ES-I3 (cell line): ENCODE measurements at regions not wholly inside any gene's neighbourhood (a gene's known extent, or its start where the extent isn't known, plus 50 kb on each side); places are given as distances from the start of the nearest gene placed in this dataset.
"Not testable (repeated sequence)": the region's sequence is repeated elsewhere in the genome, so short reads cannot be mapped to it uniquely, and the experiment has no call there.

Source experiments
- H3K36me3 ChIP-seq: 2 replicates; pipeline ENCODE4 v1.6.1; 2013; ENCODE audit warnings: mild to moderate bottlenecking, low read length, control low read depth, moderate library complexity; ENCODE audit not compliant: insufficient read depth
- H3K4me1 ChIP-seq: 2 replicates; pipeline ENCODE4 v1.6.1; 2013; ENCODE audit warnings: mild to moderate bottlenecking, control low read depth, low read length; ENCODE audit not compliant: insufficient read depth
- H3K9ac ChIP-seq: 2 replicates; pipeline ENCODE4 v1.6.1; 2013; ENCODE audit warnings: low read depth, mild to moderate bottlenecking, low read length, moderate library complexity
- H3K9me3 ChIP-seq: 2 replicates; pipeline ENCODE4 v1.6.1; 2013; ENCODE audit warnings: mild to moderate bottlenecking, low read length, moderate library complexity; ENCODE audit not compliant: control insufficient read depth, insufficient read depth

DNA sequence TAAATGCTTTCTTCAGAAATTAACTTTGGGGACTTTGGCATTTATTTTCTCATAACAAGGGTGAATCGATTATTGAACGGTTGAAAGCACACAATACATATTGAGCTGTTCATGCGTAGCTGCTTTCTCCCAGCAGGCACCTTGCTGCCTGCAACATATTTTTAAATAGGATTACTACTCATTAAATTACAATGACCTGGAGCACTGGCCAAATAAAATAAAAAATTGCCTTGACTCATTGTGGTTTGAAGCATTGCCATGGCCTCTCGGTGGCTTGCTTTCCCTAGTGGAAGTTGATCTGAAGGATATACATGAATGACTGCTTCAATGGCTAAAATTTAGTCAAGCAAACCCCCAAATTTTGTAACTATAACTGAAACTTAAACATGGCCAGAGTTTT lies 181.6 kb upstream of the NUDT12 start:
- no peak overlapping the region for H3K9ac ChIP-seq
- H3K4me1 ChIP-seq: no peaks in the 10 kb centered on the region
- no peaks in the 10 kb centered on the region for H3K36me3 ChIP-seq
- H3K9me3 ChIP-seq: no peaks in the 10 kb centered on the region

DNA sequence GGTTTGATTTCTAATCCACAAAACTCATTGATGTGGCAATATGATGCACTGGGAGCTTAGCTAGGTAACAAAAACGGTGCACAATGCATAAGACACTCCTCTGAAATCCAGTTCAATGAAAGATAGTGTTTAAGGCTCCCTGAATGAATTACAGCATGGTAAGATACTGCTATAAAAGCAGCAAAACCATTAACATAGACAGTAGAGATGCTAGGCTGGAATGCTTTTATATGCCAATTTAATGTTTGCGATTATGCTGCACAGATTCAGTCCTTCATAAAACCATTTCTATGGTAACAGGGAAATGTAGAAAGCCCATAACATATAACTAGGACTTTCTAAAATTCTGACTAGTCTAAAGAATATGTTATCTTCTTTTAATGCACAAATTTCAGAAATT lies 180.8 kb upstream of the NUDT12 start:
- Histone ChIP-seq H3K36me3 (no peaks in the 10 kb centered on the region), H3K9ac (no peak overlapping the region), H3K9me3 (no peaks in the 10 kb centered on the region), H3K4me1 (no peaks in the 10 kb centered on the region)

DNA sequence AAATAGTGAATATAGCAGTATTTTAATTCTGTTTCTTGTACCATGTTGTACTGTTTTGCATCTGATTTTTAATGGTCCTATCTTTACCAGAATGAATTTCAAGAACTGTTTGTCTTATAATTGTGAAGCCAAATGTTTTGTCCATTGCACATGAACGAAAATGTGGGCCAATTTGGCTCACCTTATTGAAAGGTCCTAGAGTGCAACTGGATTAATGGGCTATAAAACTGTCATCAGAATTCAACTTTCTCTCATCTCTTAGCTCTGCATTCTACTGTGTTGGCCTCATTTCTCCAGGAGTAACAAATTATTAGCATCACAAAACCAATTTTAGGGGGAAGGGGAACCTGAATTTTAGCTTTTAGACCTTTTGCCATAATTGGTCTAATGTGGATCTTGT lies 179.4 kb upstream of the NUDT12 start:
- Histone ChIP-seq H3K9me3 (no peaks in the 10 kb centered on the region), H3K9ac (no peak overlapping the region), H3K4me1 (no peaks in the 10 kb centered on the region), H3K36me3 (no peaks in the 10 kb centered on the region)

DNA sequence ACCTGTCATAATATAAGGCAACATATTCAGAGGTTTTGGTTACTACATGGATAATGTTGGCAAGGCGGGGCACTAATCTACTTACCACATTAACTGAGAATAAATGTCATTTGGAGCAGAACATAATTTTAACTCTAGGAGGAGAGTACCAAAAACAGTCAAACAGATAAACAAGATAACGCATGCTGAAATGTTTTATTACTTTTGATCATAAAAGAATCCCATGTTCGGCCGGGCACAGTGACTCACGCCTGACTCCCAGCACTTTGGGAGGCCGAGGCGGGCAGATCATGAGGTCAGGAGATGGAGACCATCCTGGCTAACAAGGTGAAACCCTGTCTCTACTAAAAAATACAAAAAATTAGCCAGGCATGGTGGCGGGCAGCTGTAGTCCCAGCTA lies 173.8 kb upstream of the NUDT12 start:
- H3K4me1 ChIP-seq, H3K36me3 ChIP-seq, H3K9me3 ChIP-seq, H3K9ac ChIP-seq: not testable (repeated sequence)

DNA sequence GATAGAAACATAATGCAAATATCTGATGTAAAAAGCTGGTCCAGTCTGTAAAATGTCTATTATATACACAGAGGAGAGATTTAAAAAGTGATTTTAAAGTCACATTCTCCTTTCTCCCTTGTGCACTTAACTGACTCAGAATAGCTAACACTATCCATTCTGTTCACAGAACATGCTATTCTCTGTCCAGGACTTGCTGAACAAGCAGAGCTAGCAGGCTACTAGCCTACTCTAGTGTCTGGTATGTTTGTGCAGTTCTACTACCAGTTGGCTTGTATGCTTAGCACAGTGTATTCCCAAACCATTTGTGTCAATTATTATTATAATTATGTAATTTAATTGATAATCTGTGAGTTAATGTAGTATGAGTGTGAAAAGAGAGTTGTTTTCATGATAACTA lies 161.7 kb upstream of the NUDT12 start:
- Histone ChIP-seq H3K9ac (no peak overlapping the region), H3K36me3 (no peaks in the 10 kb centered on the region), H3K4me1 (no peaks in the 10 kb centered on the region), H3K9me3 (peaks cover 16% of the 10 kb centered on the region)

- Histone ChIP-seq H3K4me1 (no peaks in the 10 kb centered on the region), H3K36me3 (no peaks in the 10 kb centered on the region), H3K9me3 (peaks cover 19% of the 10 kb centered on the region), H3K9ac (no peak overlapping the region)
These were observed 158.6 kb upstream of the NUDT12 start for GRCh38 chr5:103721183-103721582.

- Histone ChIP-seq H3K36me3 (no peaks in the 10 kb centered on the region), H3K4me1 (no peaks in the 10 kb centered on the region), H3K9me3 (peaks cover 19% of the 10 kb centered on the region), H3K9ac (no peak overlapping the region)
These were observed 155.5 kb upstream of the NUDT12 start for GRCh38 chr5:103718108-103718507.

DNA sequence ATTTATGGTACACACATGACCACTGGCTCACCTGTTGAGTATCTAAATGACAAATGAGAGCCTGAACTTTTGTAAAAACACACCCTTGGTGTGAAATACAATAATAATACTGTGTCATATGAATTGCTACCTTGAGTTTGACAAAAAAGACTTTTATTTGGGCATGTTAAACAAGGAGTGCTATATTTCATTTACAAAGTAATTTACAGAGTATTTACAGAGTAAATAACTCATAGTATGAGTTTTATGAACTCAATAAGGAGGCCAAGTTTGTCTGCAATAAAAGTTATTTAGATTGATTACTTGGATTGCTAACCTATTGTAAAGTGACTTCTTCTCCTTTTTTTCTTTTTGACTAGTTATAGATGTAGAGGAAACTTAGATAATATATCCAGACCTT lies 146.0 kb upstream of the NUDT12 start:
- no peaks in the 10 kb centered on the region for H3K4me1 ChIP-seq
- H3K36me3 ChIP-seq: no peaks in the 10 kb centered on the region
- no peak overlapping the region for H3K9ac ChIP-seq
- no peaks in the 10 kb centered on the region for H3K9me3 ChIP-seq

DNA sequence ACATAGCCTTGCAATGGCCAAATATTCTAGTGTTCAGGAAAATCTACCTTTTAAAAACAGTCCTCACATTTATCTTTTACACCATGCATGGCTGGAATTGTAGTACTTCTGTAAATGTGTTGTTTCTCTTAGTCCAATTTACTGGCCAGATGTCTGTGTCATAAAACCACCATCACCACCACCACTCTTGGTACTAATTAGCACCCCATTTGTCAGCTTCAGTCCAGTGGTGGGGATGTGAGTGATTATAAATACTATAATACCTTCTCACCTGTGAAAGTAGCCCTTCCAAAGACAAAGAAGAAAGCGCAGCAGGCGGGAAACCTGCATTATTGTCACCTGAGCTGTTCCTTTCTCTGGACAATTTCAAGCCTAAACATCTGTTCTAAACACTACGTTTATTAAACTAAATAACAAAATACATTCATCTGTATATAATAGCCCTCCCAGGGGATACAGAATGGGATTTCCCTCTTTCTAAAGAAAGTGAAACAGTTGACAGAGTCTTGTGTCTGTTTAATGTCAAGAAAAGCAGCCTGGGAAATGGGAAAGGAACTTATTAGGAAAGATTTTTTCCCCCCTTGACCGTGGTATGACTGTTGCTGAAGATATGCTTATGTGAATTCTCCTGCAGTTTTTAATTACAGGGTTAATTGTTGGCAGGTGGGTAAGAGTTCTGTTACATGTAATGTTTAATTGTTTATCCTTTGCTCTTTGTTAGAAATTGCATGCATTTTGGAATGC lies 144.5 kb upstream of the NUDT12 start:
- H3K9ac ChIP-seq: no peak overlapping the region
- no peaks in the 10 kb centered on the region for H3K36me3 ChIP-seq
- H3K4me1 ChIP-seq: no peaks in the 10 kb centered on the region
- no peaks in the 10 kb centered on the region for H3K9me3 ChIP-seq

GRCh38 chr5:103703617-103704016 lies 141.0 kb upstream of the NUDT12 start:
- H3K4me1 ChIP-seq: no peaks in the 10 kb centered on the region
- H3K36me3 ChIP-seq: no peaks in the 10 kb centered on the region
- no peaks in the 10 kb centered on the region for H3K9me3 ChIP-seq
- no peak overlapping the region for H3K9ac ChIP-seq

DNA sequence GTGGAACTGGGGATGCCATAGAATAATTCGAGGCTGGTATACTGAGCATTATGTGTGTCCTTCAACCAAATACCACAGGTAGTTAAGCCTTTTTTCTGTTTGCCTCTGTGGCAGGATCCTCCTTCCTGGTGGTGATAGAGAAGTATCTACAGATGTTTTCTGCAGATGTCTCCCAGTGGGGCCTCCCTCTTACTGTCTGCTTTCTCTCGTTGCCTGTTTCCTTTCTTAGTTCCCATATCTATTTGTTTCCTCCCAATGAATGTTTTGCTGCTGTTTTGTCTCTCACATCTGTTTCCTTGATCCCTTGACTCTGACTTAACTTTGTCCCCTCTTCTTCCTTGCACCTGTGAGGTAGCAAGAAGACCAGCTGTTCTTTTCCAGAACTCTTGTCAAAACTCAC lies 130.9 kb upstream of the NUDT12 start:
- no peaks in the 10 kb centered on the region for H3K4me1 ChIP-seq
- H3K9me3 ChIP-seq: no peaks in the 10 kb centered on the region
- H3K9ac ChIP-seq: no peak overlapping the region
- H3K36me3 ChIP-seq: no peaks in the 10 kb centered on the region

DNA sequence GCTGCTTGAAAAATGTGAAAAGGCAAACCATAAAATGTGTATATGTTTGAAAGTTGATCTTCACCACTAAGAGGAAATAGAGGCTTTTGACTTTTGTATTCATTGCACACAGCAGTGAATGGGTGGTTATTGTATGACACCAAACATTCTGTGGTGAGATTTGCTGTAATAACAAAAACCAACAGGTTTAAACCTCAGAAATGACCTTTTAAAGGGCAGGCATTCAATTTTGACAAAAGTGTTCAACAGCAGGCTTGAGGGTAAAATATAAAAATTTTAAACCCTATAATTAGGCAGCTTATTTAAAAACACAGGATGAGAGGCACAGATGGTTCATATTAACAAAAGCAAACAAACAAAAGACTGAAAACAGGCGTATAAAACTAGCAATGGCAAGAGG lies 128.1 kb upstream of the NUDT12 start:
- H3K36me3 ChIP-seq: no peaks in the 10 kb centered on the region
- H3K4me1 ChIP-seq: no peaks in the 10 kb centered on the region
- H3K9me3 ChIP-seq: no peaks in the 10 kb centered on the region

DNA sequence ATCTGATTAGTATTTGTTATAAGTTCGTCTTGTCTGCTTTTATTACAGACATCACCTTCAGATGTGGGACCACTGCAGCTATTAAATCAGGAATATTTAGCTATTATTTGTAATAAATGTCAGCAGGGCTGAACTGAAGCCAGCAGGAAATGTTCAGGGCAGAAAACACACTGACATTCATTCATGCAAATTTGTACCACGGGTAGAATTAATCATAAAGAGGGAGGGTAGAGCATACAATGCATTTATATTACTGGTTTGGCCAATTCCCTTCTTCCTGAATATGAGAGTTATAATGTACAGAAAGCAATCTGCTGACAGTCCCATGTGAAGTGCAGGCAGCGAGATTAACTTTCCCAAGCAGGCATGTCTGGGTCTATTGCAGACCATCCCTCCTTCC lies 117.3 kb upstream of the NUDT12 start:
- peaks cover 6% of the 10 kb centered on the region; the same call in 1 of the 2 replicates for H3K4me1 ChIP-seq
- no peaks in the 10 kb centered on the region for H3K9me3 ChIP-seq
- H3K36me3 ChIP-seq: no peaks in the 10 kb centered on the region; the same call in 1 of the 2 replicates
- no peak overlapping the region for H3K9ac ChIP-seq

More for the DNA sequence above, 128.1 kb upstream of the NUDT12 start:
- no peak overlapping the region for H3K9ac ChIP-seq

GRCh38 chr5:103676198-103676597 lies 113.6 kb upstream of the NUDT12 start:
- H3K4me1 ChIP-seq, H3K9ac ChIP-seq, H3K36me3 ChIP-seq, H3K9me3 ChIP-seq: not testable (repeated sequence)

GRCh38 chr5:103674739-103675138 lies 112.2 kb upstream of the NUDT12 start:
- peaks cover 6% of the 10 kb centered on the region; the same call in 1 of the 2 replicates for H3K4me1 ChIP-seq
- H3K9me3 ChIP-seq: no peaks in the 10 kb centered on the region
- H3K36me3 ChIP-seq: no peaks in the 10 kb centered on the region
- no peak overlapping the region for H3K9ac ChIP-seq
